GM12878 (cell line): ENCODE measurements at regions not wholly inside any gene's neighbourhood (a gene's known extent, or its start where the extent isn't known, plus 50 kb on each side); places are given as distances from the start of the nearest gene placed in this dataset.

ENCODE experiments used
- ATAC-seq: fragments of 200-7000 bp; cut with Tn5 transposase; 3 replicates; pipeline ENCODE4 v1.9.1; 2020; ENCODE audit warnings: mild to moderate bottlenecking, moderate library complexity
- BruUV-seq: library from RNA; stranded (reverse); fragments of 400-500 nt; replicated peaks from 2 replicates; lab custom pipeline; 2021; lab: Mats Ljungman, UMichigan
- CTCF ChIA-PET: fragments of 300-600 bp; sonication (Branson Sonifier 250); formaldehyde crosslinking; extraction: SDS; loops from one replicate; lab custom pipeline; 2021; ENCODE audit warnings: inconsistent platforms; lab: Yijun Ruan, JAX
- POLR2A ChIA-PET: fragments of 350-600 bp; formaldehyde crosslinking; extraction: SDS; loops from one replicate; lab custom pipeline; 2021; ENCODE audit warnings: inconsistent platforms; lab: Charles Lee
- RAD21 ChIA-PET: fragments of 300-600 bp; sonication (Branson Sonifier 250); formaldehyde crosslinking; loops from one replicate; lab custom pipeline; 2023; ENCODE audit warnings: antibody characterized with exemption; ENCODE audit not compliant: unreplicated experiment; lab: Charles Lee
- SMC1A ChIA-PET: fragments of 300-600 bp; sonication (Branson Sonifier 250); formaldehyde crosslinking; loops from one replicate; lab custom pipeline; 2023; ENCODE audit not compliant: unreplicated experiment, uncharacterized antibody; lab: Charles Lee
- DNase-seq: peaks from one replicate; pipeline ENCODE4 v3.0.0-alpha.2; 2011; ENCODE audit warnings: low read depth, low spot score
- FAIRE-seq: peaks from 3 replicates; lab custom pipeline; 2011; peaks lifted over from hg19 to GRCh38; lab: Jason Lieb, UNC
- H2AFZ ChIP-seq: 2 replicates; pipeline ENCODE4 v1.6.0; 2011; ENCODE audit warnings: low read depth, low read length, control low read depth; ENCODE audit not compliant: control insufficient read depth
- H3K27ac ChIP-seq: 2 replicates; pipeline ENCODE4 v1.5.1; 2011; ENCODE audit warnings: control low read depth; ENCODE audit not compliant: control insufficient read depth, insufficient read depth
- H3K27me3 ChIP-seq, 2 experiments: replicated peaks in 1 of 2; 2 replicates each; pipeline versions ENCODE4 v1.6.0 to v1.6.1; 2011; ENCODE audit warnings: low read length in 1 of 2; ENCODE audit not compliant: control insufficient read depth in 2 of 2, insufficient read depth in 2 of 2
- H3K36me3 ChIP-seq, 2 experiments: 2 replicates each; pipeline ENCODE4 v1.5.1; 2011; ENCODE audit warnings: low read length in 1 of 2; ENCODE audit not compliant: control insufficient read depth in 2 of 2, insufficient read depth in 2 of 2
- H3K4me1 ChIP-seq: 2 replicates; pipeline ENCODE4 v1.6.1; 2011; ENCODE audit warnings: mild to moderate bottlenecking, low read length, moderate library complexity, mixed read lengths; ENCODE audit not compliant: control insufficient read depth, insufficient read depth
- H3K4me2 ChIP-seq: 2 replicates; pipeline ENCODE4 v1.6.0; 2011; ENCODE audit warnings: control low read depth; ENCODE audit not compliant: control insufficient read depth, insufficient read depth
- H3K4me3 ChIP-seq: fragments of 200-600 bp; sonication (generic); 2 replicates; pipeline ENCODE4 v1.5.1; 2016
- H3K79me2 ChIP-seq: 2 replicates; pipeline ENCODE4 v1.6.0; 2011; ENCODE audit warnings: low read length; ENCODE audit not compliant: control insufficient read depth, insufficient read depth
- H3K9ac ChIP-seq: 2 replicates; pipeline ENCODE4 v1.8.0; 2011; ENCODE audit warnings: low read length, control low read depth, mixed read lengths; ENCODE audit not compliant: control insufficient read depth, insufficient read depth
- H3K9me3 ChIP-seq: replicated peaks from 3 replicates; pipeline ENCODE4 v1.5.1; 2011; ENCODE audit warnings: mild to moderate bottlenecking, low read length; ENCODE audit not compliant: control insufficient read depth, insufficient read depth
- H4K20me1 ChIP-seq: 2 replicates; pipeline ENCODE4 v1.6.0; 2011; ENCODE audit not compliant: control insufficient read depth, insufficient read depth
- MEF2B ChIP-seq: fragments of 450-650 bp; IDR thresholded peaks from 2 replicates; pipeline ENCODE4 v1.6.1; 2018; ENCODE audit warnings: mild to moderate bottlenecking, moderate library complexity; ENCODE audit not compliant: partially characterized antibody, poor library complexity, severe bottlenecking
- NFYA ChIP-seq: IDR thresholded peaks from 2 replicates; pipeline ENCODE4 v1.6.1; 2011; ENCODE audit warnings: low read depth, mild to moderate bottlenecking, low read length, improper control_type of control experiment, borderline replicate concordance
- POU2F2 ChIP-seq: IDR thresholded peaks from 3 replicates; pipeline ENCODE4 v1.6.1; 2011; ENCODE audit warnings: low read depth, mild to moderate bottlenecking, low read length, borderline replicate concordance
- RAD51 ChIP-seq: fragments of 450-650 bp; IDR thresholded peaks from 2 replicates; pipeline ENCODE4 v1.6.1; 2016; ENCODE audit warnings: moderate library complexity, mild to moderate bottlenecking, inconsistent platforms
- ZBTB11 ChIP-seq: fragments of 450-650 bp; formaldehyde crosslinking; IDR thresholded peaks from 2 replicates; pipeline ENCODE4 v1.5.0; 2022; ENCODE audit warnings: mild to moderate bottlenecking, missing genetic modification characterization
- ZNF622 ChIP-seq: fragments of 450-650 bp; IDR thresholded peaks from 2 replicates; pipeline ENCODE4 v1.6.1; 2017; ENCODE audit warnings: mild to moderate bottlenecking, inconsistent platforms
- WGBS: methylation state at CpG from one replicate; pipeline ENCODE4 v1.1.6; 2016; ENCODE audit warnings: low lambda C conversion rate; ENCODE audit not compliant: insufficient replicate concordance, insufficient coverage; ENCODE audit errors: missing lambda C conversion rate; 5-methylcytosine and 5-hydroxymethylcytosine counted together
- in situ Hi-C: fragments of 300-500 bp; cut with MboI; formaldehyde crosslinking; loops from 9 replicates; pipeline ENCODE4 v1.14.3; 2018; ENCODE audit warnings: mixed read lengths
- intact Hi-C: fragments of 100-400 bp; cut with micrococcal nuclease; formaldehyde crosslinking; loops from one replicate; pipeline ENCODE4 v1.14.2; 2022; ENCODE audit not compliant: unreplicated experiment

- ATAC-seq, result no peak
- RAD21 ChIA-PET, result no interaction called here
- CTCF ChIA-PET, result no interaction called here
These were observed 121.6 kb downstream of the ARL4C start for GRCh38 chr2:234375176-234375880.

More at GRCh38 chr2:234375176-234375880, 121.6 kb downstream of the ARL4C start:
- POLR2A ChIA-PET, result no interaction called here
- DNase-seq (no peak), FAIRE-seq (no peak)
- TF ChIP-seq MEF2B, result no peak
- no peak for TF ChIP-seq ZBTB11 (CRISPR knock-in tag)
- TF ChIP-seq NFYA, result no peak
- TF ChIP-seq ZNF622, result no peak
- TF ChIP-seq POU2F2, result no peak
- TF ChIP-seq RAD51, result no peak
- 35% methylated on average over 6 of the region's 6 CpGs for WGBS
- Histone ChIP-seq H3K4me2 (no peak overlapping the region), H4K20me1 (no peaks in the 10 kb centered on the region), H3K36me3 (no peaks in the 10 kb centered on the region), H3K27ac (no peak overlapping the region), H3K27me3 (no peaks in the 10 kb centered on the region), H3K4me1 (no peaks in the 10 kb centered on the region), H2AFZ (no peak overlapping the region), H3K9me3 (no peaks in the 10 kb centered on the region), H3K4me3 (no peak overlapping the region), H3K9ac (no peak overlapping the region), H3K79me2 (no peaks in the 10 kb centered on the region)
- intact Hi-C loops, result no loop called here
- no TSS peak for BruUV-seq
- SMC1A ChIA-PET, result no interaction called here
- in situ Hi-C loops, result no loop called here
